Uterus (tissue), 2 donors: ENCODE measurements at regions not wholly inside any gene's neighbourhood (a gene's known extent, or its start where the extent isn't known, plus 50 kb on each side); places are given as distances from the start of the nearest gene placed in this dataset.

Source experiments
- POLR2A ChIP-seq, 2 donors: fragments of 450-650 bp; IDR thresholded peaks; one replicate each; pipeline ENCODE4 v1.6.1; 2016; ENCODE audit warnings: antibody characterized with exemption in 2 of 2, mild to moderate bottlenecking in 1 of 2, moderate library complexity in 1 of 2
- TF ChIP-seq, protein P1 (sequence below), 4 experiments: fragments of 200-600 bp in 2 of 4; fragments of 450-650 bp in 2 of 4; sonication (generic) in 2 of 4; IDR thresholded peaks; one replicate each; pipeline ENCODE4 v1.5.1; 2016 to 2019; ENCODE audit warnings: antibody characterized with exemption in 4 of 4, mild to moderate bottlenecking in 2 of 4, moderate library complexity in 1 of 4

DNA sequence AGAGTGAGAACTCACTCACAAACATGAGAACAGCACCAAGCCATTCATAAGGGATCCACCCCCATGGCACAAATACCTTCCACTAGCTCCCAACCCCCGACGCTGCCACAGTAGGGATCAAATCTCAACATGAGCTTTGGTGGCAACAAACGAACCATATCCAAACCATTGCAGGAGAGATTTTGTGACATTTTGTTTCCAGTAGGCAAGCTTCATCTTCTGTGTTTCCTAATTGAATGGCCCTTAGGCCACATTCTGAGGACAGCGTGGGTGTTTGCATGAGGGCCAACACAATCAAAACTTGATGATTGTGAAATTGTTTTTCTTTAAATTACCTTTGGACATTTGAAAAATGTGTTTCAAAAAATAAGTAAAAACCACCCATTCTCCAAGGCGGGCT is 102.6 kb upstream of the LNX1 start:
- TF ChIP-seq, protein P1, sequence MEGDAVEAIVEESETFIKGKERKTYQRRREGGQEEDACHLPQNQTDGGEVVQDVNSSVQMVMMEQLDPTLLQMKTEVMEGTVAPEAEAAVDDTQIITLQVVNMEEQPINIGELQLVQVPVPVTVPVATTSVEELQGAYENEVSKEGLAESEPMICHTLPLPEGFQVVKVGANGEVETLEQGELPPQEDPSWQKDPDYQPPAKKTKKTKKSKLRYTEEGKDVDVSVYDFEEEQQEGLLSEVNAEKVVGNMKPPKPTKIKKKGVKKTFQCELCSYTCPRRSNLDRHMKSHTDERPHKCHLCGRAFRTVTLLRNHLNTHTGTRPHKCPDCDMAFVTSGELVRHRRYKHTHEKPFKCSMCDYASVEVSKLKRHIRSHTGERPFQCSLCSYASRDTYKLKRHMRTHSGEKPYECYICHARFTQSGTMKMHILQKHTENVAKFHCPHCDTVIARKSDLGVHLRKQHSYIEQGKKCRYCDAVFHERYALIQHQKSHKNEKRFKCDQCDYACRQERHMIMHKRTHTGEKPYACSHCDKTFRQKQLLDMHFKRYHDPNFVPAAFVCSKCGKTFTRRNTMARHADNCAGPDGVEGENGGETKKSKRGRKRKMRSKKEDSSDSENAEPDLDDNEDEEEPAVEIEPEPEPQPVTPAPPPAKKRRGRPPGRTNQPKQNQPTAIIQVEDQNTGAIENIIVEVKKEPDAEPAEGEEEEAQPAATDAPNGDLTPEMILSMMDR (IDR thresholded peaks at IDR 0.05) = no peak
- no peak for TF ChIP-seq POLR2A (IDR thresholded peaks at IDR 0.05)
